Fibroblast of lung (primary cell): ENCODE measurements at regions not wholly inside any gene's neighbourhood (a gene's known extent, or its start where the extent isn't known, plus 50 kb on each side); places are given as distances from the start of the nearest gene placed in this dataset.
"Not testable (repeated sequence)": the region's sequence is repeated elsewhere in the genome, so short reads cannot be mapped to it uniquely, and the experiment has no call there.

Experiments used
- DNase-seq, 2 donors: peaks; one replicate each; pipeline versions ENCODE4 v3.0.0 to v3.0.0-alpha.2; 2010; ENCODE audit warnings: low read depth in 2 of 2
- H2AFZ ChIP-seq: 2 replicates; pipeline ENCODE4 v1.5.1; 2012; ENCODE audit warnings: low read length, control low read depth, inconsistent platforms
- H3K27ac ChIP-seq: 2 replicates; pipeline ENCODE4 v1.5.1; 2011; ENCODE audit warnings: low read length, control low read depth; ENCODE audit not compliant: insufficient read depth
- H3K27me3 ChIP-seq: 2 replicates; pipeline ENCODE4 v1.5.1; 2011; ENCODE audit warnings: mild to moderate bottlenecking, low read length; ENCODE audit not compliant: control insufficient read depth, insufficient read depth
- H3K36me3 ChIP-seq: 2 replicates; pipeline ENCODE4 v1.5.1; 2011; ENCODE audit warnings: low read length; ENCODE audit not compliant: control insufficient read depth, insufficient read depth
- H3K4me1 ChIP-seq: 2 replicates; pipeline ENCODE4 v1.5.1; 2011; ENCODE audit warnings: low read length; ENCODE audit not compliant: control insufficient read depth, insufficient read depth; ENCODE audit errors: extremely low read depth
- H3K4me2 ChIP-seq: 2 replicates; pipeline ENCODE4 v1.5.1; 2011; ENCODE audit warnings: low read length, control low read depth; ENCODE audit not compliant: insufficient read depth; ENCODE audit errors: extremely low read depth
- H3K4me3 ChIP-seq, 4 experiments: fragments of 200-600 bp in 1 of 4; sonication (generic) in 1 of 4; replicated peaks in 1 of 4; 2 replicates each; pipeline ENCODE4 v1.5.1; 2011 to 2016; ENCODE audit warnings: low read length in 4 of 4, low read depth in 3 of 4, mild to moderate bottlenecking in 3 of 4, control low read depth in 2 of 4, inconsistent platforms in 1 of 4, mixed read lengths in 1 of 4; ENCODE audit not compliant: insufficient read depth in 1 of 4; ENCODE audit errors: control extremely low read depth in 1 of 4
- H3K79me2 ChIP-seq: 2 replicates; pipeline ENCODE4 v1.5.1; 2012; ENCODE audit warnings: mild to moderate bottlenecking, low read length, inconsistent platforms; ENCODE audit not compliant: control insufficient read depth, insufficient read depth
- H3K9ac ChIP-seq: 2 replicates; pipeline ENCODE4 v1.5.1; 2011; ENCODE audit warnings: mild to moderate bottlenecking, low read length, control low read depth; ENCODE audit not compliant: insufficient read depth
- H3K9me3 ChIP-seq: 2 replicates; pipeline ENCODE4 v1.5.1; 2012; ENCODE audit warnings: low read depth, low read length; ENCODE audit not compliant: control insufficient read depth, insufficient read depth
- H4K20me1 ChIP-seq: 2 replicates; pipeline ENCODE4 v1.5.1; 2011; ENCODE audit warnings: low read length; ENCODE audit not compliant: control insufficient read depth, insufficient read depth; ENCODE audit errors: extremely low read depth
- EZH2 ChIP-seq: IDR thresholded peaks from 2 replicates; pipeline ENCODE4 v1.5.1; 2012; ENCODE audit warnings: low read length, control low read depth, mild to moderate bottlenecking; ENCODE audit errors: missing control alignments
- TF ChIP-seq, protein P1 (sequence below), 2 donors: IDR thresholded peaks in 1 of 2; conservative IDR thresholded peaks in 1 of 2; 1 replicate in 1 of 2; 2 replicates in 1 of 2; pipeline ENCODE4 v1.5.1; 2011 to 2012; ENCODE audit warnings: low read length in 2 of 2, control low read depth in 1 of 2, inconsistent platforms in 1 of 2, low read depth in 1 of 2, mild to moderate bottlenecking in 1 of 2

DNA sequence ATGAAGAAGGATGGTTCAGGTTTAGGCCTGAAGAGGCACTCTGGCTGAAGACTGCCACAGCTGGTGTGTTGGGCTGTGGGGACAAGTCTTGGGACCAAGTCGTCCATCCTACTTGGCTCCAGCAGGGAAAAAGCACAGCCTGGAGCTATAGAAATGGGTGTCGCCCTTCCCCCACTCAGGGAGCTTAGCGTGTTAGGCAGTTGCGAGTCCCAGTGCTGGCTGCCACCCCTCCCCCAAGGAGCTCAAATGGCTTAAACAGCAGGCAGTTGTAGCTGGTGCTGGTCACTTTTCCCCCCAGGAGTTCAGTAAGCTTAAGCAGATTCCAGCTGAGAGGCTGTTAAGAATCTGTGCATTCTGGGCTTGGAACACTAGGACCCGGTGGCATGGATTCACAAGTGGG is 319.5 kb upstream of the POF1B start:
- Histone ChIP-seq H3K36me3 (no peaks in the 10 kb centered on the region), H3K27me3 (no peaks in the 10 kb centered on the region), H3K4me2 (no peak overlapping the region), H3K4me3 (no peak overlapping the region), H2AFZ (no peak overlapping the region), H3K9ac (no peak overlapping the region), H3K79me2 (no peaks in the 10 kb centered on the region), H3K9me3 (no peaks in the 10 kb centered on the region), H3K4me1 (no peaks in the 10 kb centered on the region), H4K20me1 (no peaks in the 10 kb centered on the region), H3K27ac (no peak overlapping the region)
- TF ChIP-seq, protein P1, sequence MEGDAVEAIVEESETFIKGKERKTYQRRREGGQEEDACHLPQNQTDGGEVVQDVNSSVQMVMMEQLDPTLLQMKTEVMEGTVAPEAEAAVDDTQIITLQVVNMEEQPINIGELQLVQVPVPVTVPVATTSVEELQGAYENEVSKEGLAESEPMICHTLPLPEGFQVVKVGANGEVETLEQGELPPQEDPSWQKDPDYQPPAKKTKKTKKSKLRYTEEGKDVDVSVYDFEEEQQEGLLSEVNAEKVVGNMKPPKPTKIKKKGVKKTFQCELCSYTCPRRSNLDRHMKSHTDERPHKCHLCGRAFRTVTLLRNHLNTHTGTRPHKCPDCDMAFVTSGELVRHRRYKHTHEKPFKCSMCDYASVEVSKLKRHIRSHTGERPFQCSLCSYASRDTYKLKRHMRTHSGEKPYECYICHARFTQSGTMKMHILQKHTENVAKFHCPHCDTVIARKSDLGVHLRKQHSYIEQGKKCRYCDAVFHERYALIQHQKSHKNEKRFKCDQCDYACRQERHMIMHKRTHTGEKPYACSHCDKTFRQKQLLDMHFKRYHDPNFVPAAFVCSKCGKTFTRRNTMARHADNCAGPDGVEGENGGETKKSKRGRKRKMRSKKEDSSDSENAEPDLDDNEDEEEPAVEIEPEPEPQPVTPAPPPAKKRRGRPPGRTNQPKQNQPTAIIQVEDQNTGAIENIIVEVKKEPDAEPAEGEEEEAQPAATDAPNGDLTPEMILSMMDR (conservative IDR thresholded peaks at IDR 0.05 in 1 of 2, IDR thresholded peaks at IDR 0.05 in 1 of 2; ENCODE audit: low read depth in 1 of 2, low read length in 2 of 2), result no peak
- TF ChIP-seq EZH2, result no peak
- no peak for DNase-seq

DNA sequence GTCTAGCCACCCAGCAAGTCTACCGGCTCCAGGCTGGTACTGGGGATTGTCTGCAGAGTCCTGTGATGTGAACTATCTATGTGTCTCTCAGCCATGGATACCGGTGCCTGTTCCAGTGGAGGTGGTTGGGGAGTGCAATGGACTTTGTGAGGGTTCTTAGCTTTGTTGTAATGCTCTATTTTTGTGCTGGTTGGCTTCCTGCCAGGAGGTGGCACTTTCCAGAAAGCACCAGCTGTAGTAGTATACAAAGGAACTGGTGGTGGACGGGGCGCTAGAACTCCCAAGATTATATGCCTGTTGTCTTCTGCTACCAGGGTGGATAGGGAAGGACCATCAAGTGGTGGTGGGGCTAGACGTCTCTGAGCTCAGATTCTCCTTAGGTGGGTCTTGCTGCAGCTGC is 306.4 kb upstream of the POF1B start:
- TF ChIP-seq, protein P1 (conservative IDR thresholded peaks at IDR 0.05 in 1 of 2, IDR thresholded peaks at IDR 0.05 in 1 of 2; ENCODE audit: low read depth in 1 of 2, low read length in 2 of 2), result no peak
- TF ChIP-seq EZH2, result no peak
- Histone ChIP-seq H3K4me1 (no peaks in the 10 kb centered on the region), H3K27me3 (no peaks in the 10 kb centered on the region), H4K20me1 (no peaks in the 10 kb centered on the region), H3K36me3 (no peaks in the 10 kb centered on the region), H2AFZ (no peak overlapping the region), H3K79me2 (no peaks in the 10 kb centered on the region), H3K9me3 (no peaks in the 10 kb centered on the region), H3K27ac (no peak overlapping the region), H3K4me3 (no peak overlapping the region), H3K9ac (no peak overlapping the region), H3K4me2 (no peak overlapping the region)
- no peak for DNase-seq

DNA sequence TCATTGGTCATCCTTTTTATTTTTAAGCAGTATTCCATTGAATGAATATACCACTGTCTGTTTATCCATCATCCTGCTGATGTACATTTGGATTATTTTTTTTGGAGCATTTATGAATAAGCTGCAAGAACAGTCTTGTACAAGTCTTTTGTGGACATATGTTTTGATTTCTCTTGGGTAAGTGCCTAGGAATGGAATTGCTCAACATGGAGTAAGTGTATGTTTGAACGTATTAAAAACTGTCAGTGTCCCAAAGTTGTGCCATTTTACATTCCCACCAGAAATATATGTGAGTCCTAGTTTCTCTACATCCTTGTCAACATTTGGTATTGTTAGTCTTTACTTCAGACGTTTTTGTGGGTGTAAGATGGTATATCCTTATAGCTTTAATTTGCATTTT is 287.0 kb upstream of the POF1B start:
- no peaks in the 10 kb centered on the region for H3K79me2 ChIP-seq
- H3K4me3 ChIP-seq, result no peak overlapping the region
- no peaks in the 10 kb centered on the region for H3K4me1 ChIP-seq
- no peak overlapping the region for H3K9ac ChIP-seq
- H2AFZ ChIP-seq, result no peak overlapping the region
- no peak overlapping the region for H3K27ac ChIP-seq
- TF ChIP-seq, protein P1 (conservative IDR thresholded peaks at IDR 0.05 in 1 of 2, IDR thresholded peaks at IDR 0.05 in 1 of 2; ENCODE audit: low read depth in 1 of 2, low read length in 2 of 2), result no peak
- no peak for TF ChIP-seq EZH2
- no peaks in the 10 kb centered on the region for H3K27me3 ChIP-seq
- no peaks in the 10 kb centered on the region for H3K9me3 ChIP-seq
- H3K36me3 ChIP-seq, result no peaks in the 10 kb centered on the region
- no peaks in the 10 kb centered on the region for H4K20me1 ChIP-seq
- no peak for DNase-seq
- H3K4me2 ChIP-seq, result no peak overlapping the region

DNA sequence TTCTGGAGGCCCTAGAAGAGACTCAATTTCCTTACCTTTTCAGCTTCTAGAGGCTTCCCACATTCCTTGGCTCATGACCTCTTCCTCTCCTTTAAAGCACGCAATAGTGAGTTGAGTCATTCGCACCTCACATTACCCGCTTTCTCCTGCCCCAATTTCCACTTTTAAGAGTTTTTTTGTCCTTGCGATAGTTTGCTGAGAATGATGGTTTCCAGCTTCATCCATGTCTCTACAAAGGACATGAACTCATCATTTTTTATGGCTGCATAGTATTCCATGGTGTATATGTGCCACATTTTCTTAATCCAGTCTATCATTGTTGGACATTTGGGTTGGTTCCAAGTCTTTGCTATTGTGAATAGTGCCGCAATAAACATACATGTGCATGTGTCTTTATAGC is 284.5 kb upstream of the POF1B start:
- H3K36me3 ChIP-seq, H3K27me3 ChIP-seq, H4K20me1 ChIP-seq, H3K27ac ChIP-seq, H3K79me2 ChIP-seq, H3K4me3 ChIP-seq, H3K9me3 ChIP-seq, H3K9ac ChIP-seq, H2AFZ ChIP-seq, H3K4me2 ChIP-seq, DNase-seq, H3K4me1 ChIP-seq: not testable (repeated sequence)
